Chondrocyte (in vitro differentiated cells): ENCODE measurements at regions not wholly inside any gene's neighbourhood (a gene's known extent, or its start where the extent isn't known, plus 50 kb on each side); places are given as distances from the start of the nearest gene placed in this dataset.

Experiments used
- DNase-seq: peaks from one replicate; pipeline ENCODE4 v3.0.0; 2021; ENCODE audit warnings: mixed read lengths, low spot score
- H3K27ac Mint-ChIP-seq: one replicate; pipeline ENCODE4 v1.8.0; 2021; ENCODE audit warnings: mild to moderate bottlenecking, moderate library complexity, mixed read lengths; ENCODE audit not compliant: unreplicated experiment
- H3K27me3 Mint-ChIP-seq: 2 replicates; pipeline ENCODE4 v1.8.0; 2021; ENCODE audit warnings: low read depth, mixed read lengths
- H3K36me3 Mint-ChIP-seq: 2 replicates; pipeline ENCODE4 v1.8.0; 2021; ENCODE audit warnings: low read depth, mixed read lengths
- H3K4me1 Mint-ChIP-seq: 2 replicates; pipeline ENCODE4 v1.8.0; 2021; ENCODE audit warnings: low read depth, mild to moderate bottlenecking, mixed read lengths
- H3K4me3 Mint-ChIP-seq: one replicate; pipeline ENCODE4 v1.8.0; 2021; ENCODE audit warnings: mild to moderate bottlenecking, moderate library complexity, mixed read lengths; ENCODE audit not compliant: unreplicated experiment
- H3K9me3 Mint-ChIP-seq: 2 replicates; pipeline ENCODE4 v1.8.0; 2021; ENCODE audit warnings: low read depth, mixed read lengths
- CTCF ChIP-seq: fragments of 200-600 bp; sonication (generic); IDR thresholded peaks from 2 replicates; pipeline ENCODE4 v1.5.0; 2021; ENCODE audit warnings: antibody characterized with exemption, mild to moderate bottlenecking, moderate library complexity

- Mint-ChIP-seq H3K4me1 (no peaks in the 10 kb centered on the region), H3K9me3 (no peaks in the 10 kb centered on the region), H3K4me3 (no peak overlapping the region), H3K27ac (no peak overlapping the region), H3K27me3 (peaks cover 11% of the 10 kb centered on the region), H3K36me3 (no peaks in the 10 kb centered on the region)
- TF ChIP-seq CTCF: no peak
- no peak for DNase-seq
Measured at GRCh38 chr4:180940680-180941079, 1302.5 kb upstream of the TENM3 start.

- Mint-ChIP-seq H3K27ac (no peak overlapping the region), H3K9me3 (no peaks in the 10 kb centered on the region), H3K36me3 (no peaks in the 10 kb centered on the region), H3K4me3 (no peak overlapping the region), H3K4me1 (no peaks in the 10 kb centered on the region), H3K27me3 (peaks cover 11% of the 10 kb centered on the region)
- no peak for TF ChIP-seq CTCF
- no peak for DNase-seq
Measured at GRCh38 chr4:180942367-180942916, 1300.8 kb upstream of the TENM3 start.

- Mint-ChIP-seq H3K36me3 (no peaks in the 10 kb centered on the region), H3K27me3 (peaks cover 8% of the 10 kb centered on the region), H3K27ac (no peak overlapping the region), H3K9me3 (no peaks in the 10 kb centered on the region), H3K4me1 (no peaks in the 10 kb centered on the region), H3K4me3 (no peak overlapping the region)
- DNase-seq: no peak
- no peak for TF ChIP-seq CTCF
Measured at GRCh38 chr4:180946188-180946587, 1297.0 kb upstream of the TENM3 start.

GRCh38 chr4:180947425-180947824 is 1295.8 kb upstream of the TENM3 start:
- H3K27ac Mint-ChIP-seq: no peak overlapping the region
- peaks cover 8% of the 10 kb centered on the region for H3K27me3 Mint-ChIP-seq
- no peaks in the 10 kb centered on the region for H3K36me3 Mint-ChIP-seq
- no peak for DNase-seq
- H3K4me1 Mint-ChIP-seq: no peaks in the 10 kb centered on the region
- TF ChIP-seq CTCF: peak; percentile 71
- H3K9me3 Mint-ChIP-seq: no peaks in the 10 kb centered on the region
- no peak overlapping the region for H3K4me3 Mint-ChIP-seq

GRCh38 chr4:180949424-180950213 is 1293.6 kb upstream of the TENM3 start:
- Mint-ChIP-seq H3K27ac (no peak overlapping the region), H3K36me3 (no peaks in the 10 kb centered on the region), H3K9me3 (no peaks in the 10 kb centered on the region), H3K27me3 (peaks cover 8% of the 10 kb centered on the region), H3K4me1 (no peaks in the 10 kb centered on the region), H3K4me3 (no peak overlapping the region)
- no peak for TF ChIP-seq CTCF
- DNase-seq: no peak
